Mesenchymal stem cell (in vitro differentiated cells and primary cell): ENCODE measurements at regions not wholly inside any gene's neighbourhood (a gene's known extent, or its start where the extent isn't known, plus 50 kb on each side); places are given as distances from the start of the nearest gene placed in this dataset.
"Not testable (repeated sequence)": the region's sequence is repeated elsewhere in the genome, so short reads cannot be mapped to it uniquely, and the experiment has no call there.

Source experiments
- DNase-seq: peaks from one replicate; pipeline ENCODE4 v3.0.0-alpha.2; 2013
- H2AFZ ChIP-seq: one replicate; pipeline ENCODE4 v1.6.1; 2013; ENCODE audit warnings: low read depth, mild to moderate bottlenecking, control low read depth, inconsistent platforms, low read length, moderate library complexity
- H2AK5ac ChIP-seq: 2 replicates; pipeline ENCODE4 v1.6.1; 2013; ENCODE audit warnings: low read length, moderate library complexity, mild to moderate bottlenecking, inconsistent platforms; ENCODE audit not compliant: severe bottlenecking
- H2BK120ac ChIP-seq: one replicate; pipeline ENCODE4 v1.6.1; 2013; ENCODE audit warnings: low read depth, mild to moderate bottlenecking, inconsistent platforms, low read length, moderate library complexity
- H2BK12ac ChIP-seq, 2 experiments: one replicate each; pipeline ENCODE4 v1.6.1; 2013; ENCODE audit warnings: inconsistent platforms in 2 of 2, low read length in 2 of 2, mild to moderate bottlenecking in 2 of 2, moderate library complexity in 2 of 2, control low read depth in 1 of 2
- H2BK15ac ChIP-seq: one replicate; pipeline ENCODE4 v1.6.1; 2013; ENCODE audit warnings: mild to moderate bottlenecking, low read depth, inconsistent platforms; ENCODE audit not compliant: poor library complexity, severe bottlenecking
- H2BK5ac ChIP-seq: 2 replicates; pipeline ENCODE4 v1.6.1; 2013; ENCODE audit warnings: low read depth, mild to moderate bottlenecking, low read length, control low read depth, inconsistent platforms; ENCODE audit not compliant: poor library complexity, severe bottlenecking
- H3K14ac ChIP-seq, 2 experiments: one replicate each; pipeline ENCODE4 v1.6.1; 2013; ENCODE audit warnings: inconsistent platforms in 2 of 2, low read length in 2 of 2, control low read depth in 1 of 2, mild to moderate bottlenecking in 1 of 2, moderate library complexity in 1 of 2
- H3K18ac ChIP-seq, 2 experiments: one replicate each; pipeline ENCODE4 v1.6.1; 2013; ENCODE audit warnings: inconsistent platforms in 2 of 2, low read length in 2 of 2, control low read depth in 1 of 2, low read depth in 1 of 2, mild to moderate bottlenecking in 1 of 2
- H3K23ac ChIP-seq, 2 experiments: one replicate each; pipeline ENCODE4 v1.6.1; 2013; ENCODE audit warnings: inconsistent platforms in 2 of 2, low read length in 2 of 2, mild to moderate bottlenecking in 2 of 2, moderate library complexity in 2 of 2, control low read depth in 1 of 2
- H3K27ac ChIP-seq: 2 replicates; pipeline ENCODE4 v1.5.1; 2013; ENCODE audit warnings: mild to moderate bottlenecking, moderate library complexity, low read length, control low read depth, inconsistent platforms; ENCODE audit not compliant: poor library complexity, severe bottlenecking
- H3K27me3 ChIP-seq, 2 experiments: 2 replicates each; pipeline versions ENCODE4 v1.6.1 to v1.7.0; 2013; ENCODE audit warnings: low read length in 2 of 2, mild to moderate bottlenecking in 2 of 2, moderate library complexity in 2 of 2, control low read depth in 1 of 2, inconsistent platforms in 1 of 2; ENCODE audit not compliant: control insufficient read depth in 1 of 2, insufficient read depth in 1 of 2
- H3K36me3 ChIP-seq, 2 experiments: 2 replicates each; pipeline versions ENCODE4 v1.6.1 to v1.7.0; 2013; ENCODE audit warnings: low read length in 2 of 2, control low read depth in 1 of 2, inconsistent platforms in 1 of 2, low read depth in 1 of 2, mild to moderate bottlenecking in 1 of 2; ENCODE audit not compliant: insufficient read depth in 2 of 2, control insufficient read depth in 1 of 2
- H3K4ac ChIP-seq, 2 experiments: one replicate each; pipeline ENCODE4 v1.6.1; 2013; ENCODE audit warnings: inconsistent platforms in 2 of 2, low read length in 2 of 2, mild to moderate bottlenecking in 2 of 2, moderate library complexity in 2 of 2, control low read depth in 1 of 2, low read depth in 1 of 2
- H3K4me1 ChIP-seq: 2 replicates; pipeline ENCODE4 v1.6.1; 2013; ENCODE audit warnings: low read depth, low read length, control low read depth; ENCODE audit not compliant: control insufficient read depth, insufficient read depth
- H3K4me2 ChIP-seq: 2 replicates; pipeline ENCODE4 v1.6.1; 2013; ENCODE audit warnings: low read length, mild to moderate bottlenecking, inconsistent platforms; ENCODE audit not compliant: poor library complexity, severe bottlenecking
- H3K4me3 ChIP-seq, 2 experiments: 2 replicates each; pipeline versions ENCODE4 v1.5.1 to v1.7.0; 2013; ENCODE audit warnings: low read length in 2 of 2, mild to moderate bottlenecking in 2 of 2, control low read depth in 1 of 2, low read depth in 1 of 2; ENCODE audit not compliant: insufficient read depth in 1 of 2
- H3K79me1 ChIP-seq: replicated peaks from 2 replicates; pipeline ENCODE4 v1.6.1; 2013; ENCODE audit warnings: mild to moderate bottlenecking, control low read depth, low read length, inconsistent platforms; ENCODE audit not compliant: poor library complexity, severe bottlenecking
- H3K9ac ChIP-seq: 2 replicates; pipeline ENCODE4 v1.7.0; 2013; ENCODE audit warnings: mild to moderate bottlenecking, low read length, moderate library complexity
- H3K9me3 ChIP-seq: 2 replicates; pipeline ENCODE4 v1.7.0; 2013; ENCODE audit warnings: mild to moderate bottlenecking, low read length; ENCODE audit not compliant: control insufficient read depth
- H4K8ac ChIP-seq: one replicate; pipeline ENCODE4 v1.6.1; 2013; ENCODE audit warnings: inconsistent platforms, mild to moderate bottlenecking, low read length, moderate library complexity
- H4K91ac ChIP-seq: one replicate; pipeline ENCODE4 v1.6.1; 2013; ENCODE audit warnings: mild to moderate bottlenecking, low read length, inconsistent platforms
- WGBS: methylation state at CpG from one replicate; pipeline ENCODE4 v1.1.7; 2013; ENCODE audit warnings: mixed read lengths; 5-methylcytosine and 5-hydroxymethylcytosine counted together

GRCh38 chr21:13854638-13855037 is 245.1 kb downstream of the POTED start:
- Histone ChIP-seq H3K4ac (no peak overlapping the region), H3K23ac (no peak overlapping the region), H2BK12ac (no peak overlapping the region), H3K79me1 (no peaks in the 10 kb centered on the region), H2AFZ (no peak overlapping the region), H3K4me3 (no peak overlapping the region), H3K18ac (no peak overlapping the region), H3K9ac (no peak overlapping the region), H3K36me3 (no peaks in the 10 kb centered on the region), H3K27me3 (no peaks in the 10 kb centered on the region), H2BK5ac (no peak overlapping the region), H3K9me3 (no peaks in the 10 kb centered on the region), H2BK120ac (no peak overlapping the region), H4K91ac (no peak overlapping the region), H3K4me1 (no peaks in the 10 kb centered on the region), H3K14ac (no peak overlapping the region), H2BK15ac (no peak overlapping the region), H2AK5ac (no peak overlapping the region), H3K4me2 (no peak overlapping the region), H4K8ac (no peak overlapping the region), H3K27ac (no peak overlapping the region)
- 72% methylated on average over 7 of the region's 7 CpGs for WGBS
- DNase-seq = no peak

GRCh38 chr21:13850808-13851207 is 241.2 kb downstream of the POTED start:
- not testable (repeated sequence) for H3K4me3 ChIP-seq, H3K4ac ChIP-seq, H2BK15ac ChIP-seq, H3K79me1 ChIP-seq, H3K36me3 ChIP-seq, H3K9me3 ChIP-seq, H2AK5ac ChIP-seq, H2BK12ac ChIP-seq, DNase-seq, H3K27ac ChIP-seq, H2BK120ac ChIP-seq, H3K23ac ChIP-seq, H4K8ac ChIP-seq, H3K4me2 ChIP-seq, H2BK5ac ChIP-seq, H3K27me3 ChIP-seq, H3K4me1 ChIP-seq, H3K9ac ChIP-seq, H3K14ac ChIP-seq, H4K91ac ChIP-seq, H3K18ac ChIP-seq, H2AFZ ChIP-seq
- 60% methylated on average over 7 of the region's 7 CpGs for WGBS

- H2BK15ac ChIP-seq, H3K4me1 ChIP-seq: not testable (repeated sequence)
These were observed 239.9 kb downstream of the POTED start for GRCh38 chr21:13849489-13849888.

GRCh38 chr21:13846718-13847117 is 237.1 kb downstream of the POTED start:
- not testable (repeated sequence) for H4K8ac ChIP-seq, H3K27ac ChIP-seq, H3K18ac ChIP-seq, H3K14ac ChIP-seq, H3K79me1 ChIP-seq, H3K36me3 ChIP-seq, H3K4me1 ChIP-seq, H3K4me2 ChIP-seq, H4K91ac ChIP-seq, DNase-seq, H2BK5ac ChIP-seq, H3K27me3 ChIP-seq, H3K9ac ChIP-seq, H2BK120ac ChIP-seq, H2AFZ ChIP-seq, H2BK12ac ChIP-seq, H3K4ac ChIP-seq, H2AK5ac ChIP-seq, H2BK15ac ChIP-seq, H3K23ac ChIP-seq, H3K9me3 ChIP-seq, H3K4me3 ChIP-seq
- 75% methylated on average over 4 of the region's 6 CpGs for WGBS

More at GRCh38 chr21:13849489-13849888, 239.9 kb downstream of the POTED start:
- WGBS = 25% methylated on average over 3 of the region's 3 CpGs
- not testable (repeated sequence) for H2BK5ac ChIP-seq, H3K14ac ChIP-seq, H2AFZ ChIP-seq, H3K4me3 ChIP-seq, H3K4me2 ChIP-seq, DNase-seq, H3K27ac ChIP-seq, H3K23ac ChIP-seq, H3K4ac ChIP-seq, H4K91ac ChIP-seq, H3K27me3 ChIP-seq, H2BK12ac ChIP-seq, H3K36me3 ChIP-seq, H2AK5ac ChIP-seq, H3K18ac ChIP-seq, H3K9ac ChIP-seq, H4K8ac ChIP-seq, H3K9me3 ChIP-seq, H3K79me1 ChIP-seq, H2BK120ac ChIP-seq
